MM.1S (cell line): ENCODE measurements at regions not wholly inside any gene's neighbourhood (a gene's known extent, or its start where the extent isn't known, plus 50 kb on each side); places are given as distances from the start of the nearest gene placed in this dataset.

Experiments used
- CTCF ChIP-seq: fragments of 300-600 bp; sonication (generic); IDR thresholded peaks from 2 replicates; pipeline ENCODE4 v1.5.1; 2016; ENCODE audit warnings: antibody characterized with exemption, low read length, mixed read lengths
- EZH2 ChIP-seq: fragments of 300-600 bp; sonication (generic); optimal IDR thresholded peaks from 2 replicates; pipeline ENCODE3; 2017; ENCODE audit warnings: low read depth, mild to moderate bottlenecking, antibody characterized with exemption, low read length, mixed read lengths
- EZH2phosphoT487 ChIP-seq: fragments of 300-600 bp; sonication (generic); IDR thresholded peaks from 2 replicates; pipeline ENCODE4 v1.6.1; 2018; ENCODE audit warnings: antibody characterized with exemption, low read length

- no peak for TF ChIP-seq CTCF
- no peak for TF ChIP-seq EZH2
- TF ChIP-seq EZH2phosphoT487: no peak
Measured at GRCh38 chr10:33812586-33812985, 478.1 kb upstream of the NRP1 start.
